Keratinocyte (primary cell): ENCODE measurements at regions not wholly inside any gene's neighbourhood (a gene's known extent, or its start where the extent isn't known, plus 50 kb on each side); places are given as distances from the start of the nearest gene placed in this dataset.

ENCODE experiments used
- DNase-seq: peaks from one replicate; pipeline ENCODE4 v3.0.0-alpha.2; 2011; ENCODE audit warnings: low read depth, missing footprints, low spot score
- FAIRE-seq: peaks from 2 replicates; lab custom pipeline; 2011; peaks lifted over from hg19 to GRCh38; lab: Jason Lieb, UNC
- H2AFZ ChIP-seq: 2 replicates; pipeline ENCODE4 v1.6.0; 2012; ENCODE audit warnings: low read length, control low read depth, inconsistent platforms; ENCODE audit not compliant: control insufficient read depth
- H3K27ac ChIP-seq: 2 replicates; pipeline ENCODE4 v1.5.1; 2011; ENCODE audit warnings: low read length; ENCODE audit not compliant: control insufficient read depth, insufficient read depth
- H3K27me3 ChIP-seq: 3 replicates; pipeline ENCODE4 v1.6.0; 2011; ENCODE audit warnings: low read length; ENCODE audit not compliant: control insufficient read depth, insufficient read depth; ENCODE audit errors: extremely low read depth
- H3K36me3 ChIP-seq, 2 experiments: 2 replicates in 1 of 2; 3 replicates in 1 of 2; pipeline ENCODE4 v1.5.1; 2011; ENCODE audit warnings: low read length in 2 of 2, mild to moderate bottlenecking in 1 of 2; ENCODE audit not compliant: control insufficient read depth in 2 of 2, insufficient read depth in 2 of 2; ENCODE audit errors: extremely low read depth in 1 of 2
- H3K4me1 ChIP-seq: 3 replicates; pipeline ENCODE4 v1.5.1; 2011; ENCODE audit warnings: low read length; ENCODE audit not compliant: control insufficient read depth, insufficient read depth; ENCODE audit errors: extremely low read depth
- H3K4me2 ChIP-seq: 3 replicates; pipeline ENCODE4 v1.6.0; 2011; ENCODE audit warnings: low read depth, low read length; ENCODE audit not compliant: control insufficient read depth, insufficient read depth; ENCODE audit errors: extremely low read depth
- H3K4me3 ChIP-seq, 3 experiments: fragments of 200-600 bp in 1 of 3; sonication (generic) in 1 of 3; 2 replicates in 2 of 3; 3 replicates in 1 of 3; pipeline ENCODE4 v1.5.1; 2011 to 2016; ENCODE audit warnings: low read length in 3 of 3, mild to moderate bottlenecking in 3 of 3, control low read depth in 2 of 3, inconsistent platforms in 1 of 3, low read depth in 1 of 3, mixed read lengths in 1 of 3, mixed run types in 1 of 3, moderate library complexity in 1 of 3; ENCODE audit not compliant: control insufficient read depth in 2 of 3, insufficient read depth in 2 of 3; ENCODE audit errors: extremely low read depth in 1 of 3
- H3K79me2 ChIP-seq: 2 replicates; pipeline ENCODE4 v1.6.0; 2012; ENCODE audit warnings: low read length; ENCODE audit not compliant: control insufficient read depth, insufficient read depth
- H3K9ac ChIP-seq: 3 replicates; pipeline ENCODE4 v1.6.0; 2011; ENCODE audit warnings: low read length; ENCODE audit not compliant: control insufficient read depth, insufficient read depth; ENCODE audit errors: extremely low read depth
- H3K9me1 ChIP-seq: 3 replicates; pipeline ENCODE4 v1.6.0; 2011; ENCODE audit warnings: low read length; ENCODE audit not compliant: control insufficient read depth, insufficient read depth; ENCODE audit errors: extremely low read depth
- H3K9me3 ChIP-seq: 2 replicates; pipeline ENCODE4 v1.5.1; 2012; ENCODE audit warnings: low read depth, low read length; ENCODE audit not compliant: control insufficient read depth
- H4K20me1 ChIP-seq: 3 replicates; pipeline ENCODE4 v1.6.0; 2011; ENCODE audit warnings: low read length; ENCODE audit not compliant: control insufficient read depth, insufficient read depth; ENCODE audit errors: extremely low read depth
- CTCF ChIP-seq, 3 experiments: IDR thresholded peaks in 1 of 3; conservative IDR thresholded peaks in 1 of 3; optimal IDR thresholded peaks in 1 of 3; 2 replicates in 2 of 3; 3 replicates in 1 of 3; pipeline versions ENCODE3 to v1.5.1; 2011; ENCODE audit warnings: low read length in 3 of 3, mild to moderate bottlenecking in 3 of 3, moderate library complexity in 2 of 3, control low read depth in 1 of 3, inconsistent platforms in 1 of 3; ENCODE audit not compliant: insufficient read depth in 2 of 3; ENCODE audit errors: extremely low read depth in 1 of 3
- EZH2 ChIP-seq: IDR thresholded peaks from one replicate; pipeline ENCODE4 v1.6.1; 2012; ENCODE audit warnings: inconsistent platforms, mild to moderate bottlenecking, low read length, moderate library complexity
- dilution Hi-C: fragments of 300-500 bp; cut with MboI; formaldehyde crosslinking; loops from one replicate; pipeline ENCODE4 v1.7.0; 2020; ENCODE audit warnings: low sequenced_read_pairs; ENCODE audit not compliant: extremely low pct_ligation_motif_present

GRCh38 chr13:50141375-50141975, 126.2 kb downstream of the KCNRG start:
- no peak for FAIRE-seq
- no peak overlapping the region for H2AFZ ChIP-seq
- no peak overlapping the region for H3K4me3 ChIP-seq
- H3K27ac ChIP-seq = no peak overlapping the region
- TF ChIP-seq EZH2 (no peak), CTCF (optimal IDR thresholded peaks at IDR 0.05 in 1 of 3, IDR thresholded peaks at IDR 0.05 in 1 of 3, conservative IDR thresholded peaks at IDR 0.05 in 1 of 3; ENCODE audit: extremely low read depth in 1 of 3, insufficient read depth in 2 of 3, low read length in 3 of 3) (no peak)
- H3K4me1 ChIP-seq = no peaks in the 10 kb centered on the region
- peaks cover 4% of the 10 kb centered on the region for H3K27me3 ChIP-seq
- no peak overlapping the region for H3K4me2 ChIP-seq
- dilution Hi-C loops = no loop called here
- no peaks in the 10 kb centered on the region for H3K36me3 ChIP-seq
- no peak overlapping the region for H3K9ac ChIP-seq
- no peak for DNase-seq
- H3K79me2 ChIP-seq = no peaks in the 10 kb centered on the region
- no peaks in the 10 kb centered on the region for H4K20me1 ChIP-seq
- no peaks in the 10 kb centered on the region for H3K9me1 ChIP-seq
- no peaks in the 10 kb centered on the region for H3K9me3 ChIP-seq

GRCh38 chr13:50144246-50145160, 129.3 kb downstream of the KCNRG start:
- FAIRE-seq = no peak

More at GRCh38 chr13:50144246-50145160, 129.3 kb downstream of the KCNRG start:
- no peak overlapping the region for H3K9ac ChIP-seq
- DNase-seq = no peak
- H3K4me2 ChIP-seq = no peak overlapping the region
- no peaks in the 10 kb centered on the region for H3K79me2 ChIP-seq
- no peak overlapping the region for H3K4me3 ChIP-seq
- no peaks in the 10 kb centered on the region for H3K36me3 ChIP-seq
- no peaks in the 10 kb centered on the region for H3K27me3 ChIP-seq
- H3K9me3 ChIP-seq = no peaks in the 10 kb centered on the region
- H3K27ac ChIP-seq = no peak overlapping the region
- H3K9me1 ChIP-seq = no peaks in the 10 kb centered on the region
- no peaks in the 10 kb centered on the region for H4K20me1 ChIP-seq
- dilution Hi-C loops = no loop called here
- no peak overlapping the region for H2AFZ ChIP-seq
- H3K4me1 ChIP-seq = no peaks in the 10 kb centered on the region
- TF ChIP-seq CTCF (optimal IDR thresholded peaks at IDR 0.05 in 1 of 3, IDR thresholded peaks at IDR 0.05 in 1 of 3, conservative IDR thresholded peaks at IDR 0.05 in 1 of 3; ENCODE audit: extremely low read depth in 1 of 3, insufficient read depth in 2 of 3, low read length in 3 of 3) = no peak
- TF ChIP-seq EZH2 = no peak
